ENCODE measurements at regions not wholly inside any gene's neighbourhood (a gene's known extent, or its start where the extent isn't known, plus 50 kb on each side); places are given as distances from the start of the nearest gene placed in this dataset.

GRCh38 chr19:30174791-30175190 lies 197.4 kb upstream of the ZNF536 start:
- Histone ChIP-seq H3K4me1 (ENCODE audit: insufficient read depth, poor library complexity, severe bottlenecking) (no peaks in the 10 kb centered on the region), H3K9me3 (ENCODE audit: severe bottlenecking) (no peaks in the 10 kb centered on the region), H3K4me3 (ENCODE audit: severe bottlenecking) (no peak overlapping the region), H3K27me3 (ENCODE audit: insufficient read depth, poor library complexity, severe bottlenecking) (no peaks in the 10 kb centered on the region), H3K36me3 (ENCODE audit: low read depth) (no peaks in the 10 kb centered on the region), H3K27ac (ENCODE audit: poor library complexity, severe bottlenecking) (no peak overlapping the region)
- ATAC-seq (ENCODE audit: low read depth) (no peak), DNase-seq (ENCODE audit: low spot score) (no peak)
- TF ChIP-seq CTCF (IDR thresholded peaks at IDR 0.05; ENCODE audit: poor library complexity, severe bottlenecking), result no peak

GRCh38 chr19:30175987-30176386 lies 196.2 kb upstream of the ZNF536 start:
- H3K27ac ChIP-seq (ENCODE audit: poor library complexity, severe bottlenecking), result no peak overlapping the region
- no peak for ATAC-seq (ENCODE audit: low read depth)
- TF ChIP-seq CTCF (IDR thresholded peaks at IDR 0.05; ENCODE audit: poor library complexity, severe bottlenecking), result no peak
- H3K4me1 ChIP-seq (ENCODE audit: insufficient read depth, poor library complexity, severe bottlenecking), result no peaks in the 10 kb centered on the region
- H3K9me3 ChIP-seq (ENCODE audit: severe bottlenecking), result no peaks in the 10 kb centered on the region
- H3K36me3 ChIP-seq (ENCODE audit: low read depth), result no peaks in the 10 kb centered on the region
- no peaks in the 10 kb centered on the region for H3K27me3 ChIP-seq (ENCODE audit: insufficient read depth, poor library complexity, severe bottlenecking)
- DNase-seq (ENCODE audit: low spot score), result no peak
- no peak overlapping the region for H3K4me3 ChIP-seq (ENCODE audit: severe bottlenecking)

- no peak overlapping the region for H3K27ac ChIP-seq (ENCODE audit: poor library complexity, severe bottlenecking)
- no peaks in the 10 kb centered on the region for H3K27me3 ChIP-seq (ENCODE audit: insufficient read depth, poor library complexity, severe bottlenecking)
- ATAC-seq (ENCODE audit: low read depth) (no peak), DNase-seq (ENCODE audit: low spot score) (no peak)
- H3K4me3 ChIP-seq (ENCODE audit: severe bottlenecking), result no peak overlapping the region
- H3K36me3 ChIP-seq (ENCODE audit: low read depth), result no peaks in the 10 kb centered on the region
- no peaks in the 10 kb centered on the region for H3K4me1 ChIP-seq (ENCODE audit: insufficient read depth, poor library complexity, severe bottlenecking)
- H3K9me3 ChIP-seq (ENCODE audit: severe bottlenecking), result peaks cover 4% of the 10 kb centered on the region
- no peak for TF ChIP-seq CTCF (IDR thresholded peaks at IDR 0.05; ENCODE audit: poor library complexity, severe bottlenecking)
Observed at GRCh38 chr19:30178721-30179402, 193.3 kb upstream of the ZNF536 start.

GRCh38 chr19:30180691-30181090 lies 191.5 kb upstream of the ZNF536 start:
- Histone ChIP-seq H3K4me3 (ENCODE audit: severe bottlenecking) (no peak overlapping the region), H3K27me3 (ENCODE audit: insufficient read depth, poor library complexity, severe bottlenecking) (no peaks in the 10 kb centered on the region), H3K27ac (ENCODE audit: poor library complexity, severe bottlenecking) (no peak overlapping the region), H3K36me3 (ENCODE audit: low read depth) (no peaks in the 10 kb centered on the region), H3K4me1 (ENCODE audit: insufficient read depth, poor library complexity, severe bottlenecking) (no peaks in the 10 kb centered on the region), H3K9me3 (ENCODE audit: severe bottlenecking) (peaks cover 4% of the 10 kb centered on the region)
- DNase-seq (ENCODE audit: low spot score) (no peak), ATAC-seq (ENCODE audit: low read depth) (no peak)
- no peak for TF ChIP-seq CTCF (IDR thresholded peaks at IDR 0.05; ENCODE audit: poor library complexity, severe bottlenecking)

- TF ChIP-seq CTCF (IDR thresholded peaks at IDR 0.05; ENCODE audit: poor library complexity, severe bottlenecking), result no peak
- Histone ChIP-seq H3K4me3 (ENCODE audit: severe bottlenecking) (no peak overlapping the region), H3K4me1 (ENCODE audit: insufficient read depth, poor library complexity, severe bottlenecking) (no peaks in the 10 kb centered on the region), H3K36me3 (ENCODE audit: low read depth) (no peaks in the 10 kb centered on the region), H3K27ac (ENCODE audit: poor library complexity, severe bottlenecking) (no peak overlapping the region), H3K9me3 (ENCODE audit: severe bottlenecking) (peaks cover 4% of the 10 kb centered on the region), H3K27me3 (ENCODE audit: insufficient read depth, poor library complexity, severe bottlenecking) (no peaks in the 10 kb centered on the region)
- ATAC-seq (ENCODE audit: low read depth) (no peak), DNase-seq (ENCODE audit: low spot score) (no peak)
Observed at GRCh38 chr19:30183807-30184490, 188.2 kb upstream of the ZNF536 start.

Data from RWPE2 (cell line).